Panc1 (cell line): ENCODE measurements at regions not wholly inside any gene's neighbourhood (a gene's known extent, or its start where the extent isn't known, plus 50 kb on each side); places are given as distances from the start of the nearest gene placed in this dataset.
A peak's percentile ranks its signal among the peaks of the same experiment; 100 is the strongest.

Experiments
- ATAC-seq: fragments of 200-7000 bp; cut with Tn5 transposase; 2 replicates; pipeline ENCODE4 v1.9.1; 2020; ENCODE audit warnings: mild to moderate bottlenecking, moderate library complexity
- BruUV-seq: library from RNA; stranded (reverse); fragments of 400-500 nt; replicated peaks from 2 replicates; lab custom pipeline; 2021; lab: Mats Ljungman, UMichigan
- CTCF ChIA-PET: fragments of 300-600 bp; sonication (Branson Sonifier 250); formaldehyde crosslinking; loops from one replicate; lab custom pipeline; 2022; ENCODE audit warnings: antibody characterized with exemption; lab: Charles Lee
- POLR2A ChIA-PET: fragments of 300-600 bp; sonication (Branson Sonifier 250); formaldehyde crosslinking; loops from one replicate; lab custom pipeline; 2022; ENCODE audit warnings: antibody characterized with exemption; lab: Charles Lee
- DNase-seq: peaks from one replicate; pipeline ENCODE4 v3.0.0-alpha.2; 2010; ENCODE audit warnings: low read depth, low spot score
- H3K27ac ChIP-seq: 2 replicates; pipeline ENCODE4 v1.5.1; 2011; ENCODE audit warnings: mild to moderate bottlenecking, low read length, inconsistent platforms
- H3K27me3 ChIP-seq: fragments of 200-500 bp; sonication (Bioruptor generic); 2 replicates; pipeline ENCODE4 v1.6.0; 2014; ENCODE audit warnings: low read length, inconsistent platforms; ENCODE audit not compliant: control insufficient read depth, insufficient read depth
- H3K36me3 ChIP-seq: fragments of 200-500 bp; sonication (Bioruptor generic); 2 replicates; pipeline ENCODE4 v1.5.1; 2014; ENCODE audit warnings: inconsistent platforms, mild to moderate bottlenecking, low read length, moderate library complexity; ENCODE audit not compliant: control insufficient read depth, insufficient read depth
- H3K4me1 ChIP-seq: 2 replicates; pipeline ENCODE4 v1.5.1; 2011; ENCODE audit warnings: inconsistent platforms, mild to moderate bottlenecking, low read length, moderate library complexity; ENCODE audit not compliant: control insufficient read depth, insufficient read depth
- H3K4me3 ChIP-seq, 2 experiments: 2 replicates each; pipeline ENCODE4 v1.5.1; 2011 to 2012; ENCODE audit warnings: low read depth in 2 of 2, low read length in 2 of 2, mild to moderate bottlenecking in 2 of 2, inconsistent platforms in 1 of 2, moderate library complexity in 1 of 2
- H3K9me3 ChIP-seq: fragments of 200-500 bp; sonication (Bioruptor generic); 2 replicates; pipeline ENCODE4 v1.5.1; 2014; ENCODE audit warnings: low read depth, mild to moderate bottlenecking, inconsistent platforms, low read length, moderate library complexity; ENCODE audit not compliant: control insufficient read depth, insufficient read depth
- CTCF ChIP-seq: fragments of 450-650 bp; IDR thresholded peaks from 2 replicates; pipeline ENCODE4 v1.5.1; 2017; ENCODE audit warnings: mild to moderate bottlenecking
- POLR2AphosphoS5 ChIP-seq: IDR thresholded peaks from 2 replicates; pipeline ENCODE4 v1.6.1; 2012; ENCODE audit warnings: mild to moderate bottlenecking, low read depth, low read length, moderate library complexity
- REST ChIP-seq, 2 experiments: IDR thresholded peaks; 2 replicates each; pipeline ENCODE4 v1.6.1; 2011 to 2012; ENCODE audit warnings: low read depth in 2 of 2, control low read depth in 1 of 2, low read length in 1 of 2, mild to moderate bottlenecking in 1 of 2, moderate library complexity in 1 of 2; ENCODE audit not compliant: insufficient read depth in 1 of 2
- SIN3A ChIP-seq: IDR thresholded peaks from 2 replicates; pipeline ENCODE4 v1.6.1; 2012; ENCODE audit warnings: low read depth, mild to moderate bottlenecking, low read length, moderate library complexity, borderline replicate concordance; ENCODE audit not compliant: insufficient read depth
- TCF7L2 ChIP-seq: IDR thresholded peaks from 2 replicates; pipeline ENCODE4 v1.6.1; 2011; ENCODE audit warnings: mild to moderate bottlenecking, low read depth, low read length, inconsistent platforms
- in situ Hi-C: cut with HindIII; loops from 2 replicates; pipeline ENCODE4 v1.10.0; 2016; ENCODE audit warnings: low sequenced_read_pairs, low pct_unique_long_range_greater_than_20kb
- intact Hi-C: fragments of 100-400 bp; cut with micrococcal nuclease; formaldehyde crosslinking; loops from one replicate; pipeline ENCODE4 v1.10.0; 2022; ENCODE audit not compliant: unreplicated experiment

GRCh38 chr9:113737517-113738271 is 138.4 kb upstream of the ZNF618 start:
- Histone ChIP-seq H3K9me3 (no peaks in the 10 kb centered on the region), H3K4me1 (no peaks in the 10 kb centered on the region), H3K4me3 (no peak overlapping the region), H3K27me3 (no peaks in the 10 kb centered on the region; the same call in 1 of the 2 replicates), H3K36me3 (no peaks in the 10 kb centered on the region), H3K27ac (no peak overlapping the region)
- ChIA-PET POLR2A (no interaction called here), CTCF (no interaction called here)
- ATAC-seq (peak; percentile 71; the same call in 1 of the 2 replicates), DNase-seq (peak; percentile 28)
- no peak for TF ChIP-seq POLR2AphosphoS5
- peak; percentile 82 for TF ChIP-seq CTCF
- no peak for TF ChIP-seq TCF7L2
- TF ChIP-seq REST (IDR thresholded peaks at IDR 0.05; ENCODE audit: insufficient read depth in 1 of 2, low read depth in 2 of 2, low read length in 1 of 2), result no peak
- no peak for TF ChIP-seq SIN3A
- intact Hi-C loops, result no loop called here
- in situ Hi-C loops, result no loop called here
- no TSS peak for BruUV-seq

- intact Hi-C loops, result no loop called here
- Histone ChIP-seq H3K4me3 (no peak overlapping the region), H3K27me3 (no peaks in the 10 kb centered on the region; the same call in 1 of the 2 replicates), H3K9me3 (no peaks in the 10 kb centered on the region), H3K27ac (no peak overlapping the region), H3K36me3 (no peaks in the 10 kb centered on the region), H3K4me1 (no peaks in the 10 kb centered on the region)
- no peak for TF ChIP-seq SIN3A
- TF ChIP-seq TCF7L2, result no peak
- no peak for TF ChIP-seq REST (IDR thresholded peaks at IDR 0.05; ENCODE audit: insufficient read depth in 1 of 2, low read depth in 2 of 2, low read length in 1 of 2)
- TF ChIP-seq POLR2AphosphoS5, result no peak
- TF ChIP-seq CTCF, result no peak
- no TSS peak for BruUV-seq
- ATAC-seq, result no peak
- no peak for DNase-seq
- in situ Hi-C loops, result no loop called here
- ChIA-PET POLR2A (interaction anchor here (0.6 kb wide), 1 partner anchor 295 kb away, joined by 3 read pairs; no protein-coding TSS in a partner anchor), CTCF (no interaction called here)
Measured at GRCh38 chr9:113738496-113738892, 137.6 kb upstream of the ZNF618 start.
